ENCODE measurements at regions not wholly inside any gene's neighbourhood (a gene's known extent, or its start where the extent isn't known, plus 50 kb on each side); places are given as distances from the start of the nearest gene placed in this dataset.

DNA sequence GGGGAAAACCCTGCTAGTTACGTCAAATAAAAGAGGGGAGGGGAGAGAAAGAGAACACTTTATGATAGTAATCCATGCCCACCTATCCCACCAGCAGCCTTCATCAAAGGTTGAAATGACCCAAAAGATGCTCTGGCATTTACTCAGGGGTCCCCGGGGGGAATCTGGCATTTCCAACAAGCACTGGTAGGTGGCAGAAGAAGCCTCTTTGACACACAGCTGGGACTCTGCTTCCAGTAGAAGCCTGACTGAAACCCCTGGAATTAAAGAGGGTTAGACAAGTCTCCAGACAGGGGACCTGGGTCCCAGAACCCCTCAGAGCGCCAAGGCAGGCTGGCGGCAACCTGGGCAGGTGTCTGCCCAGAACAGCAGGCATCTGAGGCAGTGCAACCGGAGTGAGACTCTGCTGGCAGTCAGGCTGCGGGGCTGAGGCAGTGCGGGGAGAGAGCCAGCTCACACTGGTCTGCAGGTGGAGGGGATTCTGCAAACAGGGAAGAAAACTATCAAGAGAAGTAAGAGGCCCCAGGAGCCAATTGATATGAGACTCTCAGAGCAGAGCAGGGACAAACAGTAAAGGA is 85.0 kb upstream of the CAPRIN2 start:
- intact Hi-C loops (cut with DNase I): no loop called here
- DNase-seq: peak in 1 of 5 donors; percentile 31
- H3K9ac ChIP-seq (ENCODE audit: low read length in 3 of 3): no peak overlapping the region
- no peaks in the 10 kb centered on the region for H3K27me3 ChIP-seq (ENCODE audit: control insufficient read depth, insufficient read depth, low read length)
- no peak overlapping the region for H3K27ac ChIP-seq (ENCODE audit: low read depth in 2 of 2, low read length in 2 of 2)
- no peak overlapping the region for H3K4me3 ChIP-seq (ENCODE audit: low read length in 3 of 3)
- H3K36me3 ChIP-seq (ENCODE audit: control insufficient read depth in 2 of 3, insufficient read depth in 3 of 3, low read length in 3 of 3): no peaks in the 10 kb centered on the region
- FAIRE-seq: no peak
- H3K9me3 ChIP-seq (ENCODE audit: control insufficient read depth in 2 of 3, insufficient read depth in 1 of 3, low read length in 3 of 3): no peaks in the 10 kb centered on the region
- no peaks in the 10 kb centered on the region for H3K4me1 ChIP-seq (ENCODE audit: control insufficient read depth in 2 of 3, insufficient read depth in 2 of 3, low read depth in 1 of 3, low read length in 3 of 3)
- TF ChIP-seq, protein P1, sequence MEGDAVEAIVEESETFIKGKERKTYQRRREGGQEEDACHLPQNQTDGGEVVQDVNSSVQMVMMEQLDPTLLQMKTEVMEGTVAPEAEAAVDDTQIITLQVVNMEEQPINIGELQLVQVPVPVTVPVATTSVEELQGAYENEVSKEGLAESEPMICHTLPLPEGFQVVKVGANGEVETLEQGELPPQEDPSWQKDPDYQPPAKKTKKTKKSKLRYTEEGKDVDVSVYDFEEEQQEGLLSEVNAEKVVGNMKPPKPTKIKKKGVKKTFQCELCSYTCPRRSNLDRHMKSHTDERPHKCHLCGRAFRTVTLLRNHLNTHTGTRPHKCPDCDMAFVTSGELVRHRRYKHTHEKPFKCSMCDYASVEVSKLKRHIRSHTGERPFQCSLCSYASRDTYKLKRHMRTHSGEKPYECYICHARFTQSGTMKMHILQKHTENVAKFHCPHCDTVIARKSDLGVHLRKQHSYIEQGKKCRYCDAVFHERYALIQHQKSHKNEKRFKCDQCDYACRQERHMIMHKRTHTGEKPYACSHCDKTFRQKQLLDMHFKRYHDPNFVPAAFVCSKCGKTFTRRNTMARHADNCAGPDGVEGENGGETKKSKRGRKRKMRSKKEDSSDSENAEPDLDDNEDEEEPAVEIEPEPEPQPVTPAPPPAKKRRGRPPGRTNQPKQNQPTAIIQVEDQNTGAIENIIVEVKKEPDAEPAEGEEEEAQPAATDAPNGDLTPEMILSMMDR (IDR thresholded peaks at IDR 0.05; ENCODE audit: borderline replicate concordance, extremely low read depth, insufficient read depth): no peak

DNA sequence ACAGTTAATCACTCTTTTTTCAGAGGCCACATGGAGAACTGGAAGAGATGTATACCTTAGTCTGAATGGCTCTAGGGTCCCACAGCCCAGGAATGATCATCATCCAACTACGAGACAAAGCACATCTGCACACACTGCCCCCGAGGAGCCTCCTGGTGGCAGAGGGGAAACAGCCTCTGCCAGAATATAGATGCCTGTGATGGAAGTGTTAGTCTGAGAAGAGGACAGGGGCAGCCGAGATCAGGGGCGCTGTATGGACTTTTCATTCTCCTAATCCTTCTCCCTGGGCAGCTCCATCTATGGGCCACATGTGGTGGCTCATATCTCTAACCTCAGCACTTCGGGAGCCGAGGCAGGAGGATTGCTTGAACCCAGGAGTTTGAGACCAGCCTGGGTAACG is 82.8 kb upstream of the CAPRIN2 start:
- no peak for FAIRE-seq
- DNase-seq: no peak
- Histone ChIP-seq H3K9me3 (ENCODE audit: control insufficient read depth in 2 of 3, insufficient read depth in 1 of 3, low read length in 3 of 3) (no peaks in the 10 kb centered on the region), H3K36me3 (ENCODE audit: control insufficient read depth in 2 of 3, insufficient read depth in 3 of 3, low read length in 3 of 3) (no peaks in the 10 kb centered on the region), H3K27ac (ENCODE audit: low read depth in 2 of 2, low read length in 2 of 2) (no peak overlapping the region), H3K4me1 (ENCODE audit: control insufficient read depth in 2 of 3, insufficient read depth in 2 of 3, low read depth in 1 of 3, low read length in 3 of 3) (no peaks in the 10 kb centered on the region), H3K27me3 (ENCODE audit: control insufficient read depth, insufficient read depth, low read length) (no peaks in the 10 kb centered on the region), H3K4me3 (ENCODE audit: low read length in 3 of 3) (no peak overlapping the region), H3K9ac (ENCODE audit: low read length in 3 of 3) (no peak overlapping the region)
- intact Hi-C loops (cut with DNase I): no loop called here
- TF ChIP-seq, protein P1 (IDR thresholded peaks at IDR 0.05; ENCODE audit: borderline replicate concordance, extremely low read depth, insufficient read depth): no peak

DNA sequence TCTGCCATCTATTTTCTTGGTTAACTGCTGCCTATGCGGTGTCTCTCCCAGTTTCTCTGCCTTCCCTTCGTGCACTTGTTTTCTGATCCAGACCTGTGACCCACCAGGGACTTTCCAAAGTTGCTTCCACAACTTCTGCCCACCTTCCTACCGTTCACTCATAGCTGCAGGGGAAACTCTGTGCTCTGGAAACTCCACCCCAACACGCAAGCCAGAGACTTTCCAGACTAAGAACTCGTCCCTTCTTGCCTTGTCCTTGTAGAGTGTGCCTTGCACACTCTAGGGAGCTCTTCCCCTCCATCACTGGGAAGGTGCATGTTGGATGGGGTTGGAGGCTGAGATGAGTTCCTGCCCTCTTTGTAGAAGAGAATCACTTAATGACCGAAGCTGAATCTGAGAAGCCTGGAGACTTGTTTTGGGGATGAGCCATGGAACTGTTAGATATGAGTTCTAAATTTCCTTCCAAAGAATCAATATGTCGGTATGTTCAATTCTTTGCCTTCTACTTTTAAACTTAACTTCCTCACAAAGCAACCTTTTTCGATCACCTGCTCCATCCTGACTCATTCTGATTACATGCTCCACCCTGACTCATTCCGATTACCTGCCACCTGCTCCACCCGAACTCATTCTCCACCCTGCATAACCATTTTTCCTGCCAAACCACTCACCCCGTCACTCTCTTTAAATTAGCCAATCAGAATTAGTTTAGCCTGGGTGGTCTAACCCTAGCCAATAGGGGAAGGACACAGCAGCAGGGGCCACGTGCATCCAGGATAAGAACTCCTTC is 82.1 kb upstream of the CAPRIN2 start:
- no peaks in the 10 kb centered on the region for H3K9me3 ChIP-seq (ENCODE audit: control insufficient read depth in 2 of 3, insufficient read depth in 1 of 3, low read length in 3 of 3)
- no peaks in the 10 kb centered on the region for H3K27me3 ChIP-seq (ENCODE audit: control insufficient read depth, insufficient read depth, low read length)
- no peak overlapping the region for H3K27ac ChIP-seq (ENCODE audit: low read depth in 2 of 2, low read length in 2 of 2)
- FAIRE-seq (no peak), DNase-seq (peak in 1 of 5 donors; percentile 1)
- intact Hi-C loops (cut with DNase I): no loop called here
- H3K4me1 ChIP-seq (ENCODE audit: control insufficient read depth in 2 of 3, insufficient read depth in 2 of 3, low read depth in 1 of 3, low read length in 3 of 3): no peaks in the 10 kb centered on the region
- H3K4me3 ChIP-seq (ENCODE audit: low read length in 3 of 3): no peak overlapping the region
- TF ChIP-seq, protein P1 (IDR thresholded peaks at IDR 0.05; ENCODE audit: borderline replicate concordance, extremely low read depth, insufficient read depth): no peak
- H3K36me3 ChIP-seq (ENCODE audit: control insufficient read depth in 2 of 3, insufficient read depth in 3 of 3, low read length in 3 of 3): no peaks in the 10 kb centered on the region
- no peak overlapping the region for H3K9ac ChIP-seq (ENCODE audit: low read length in 3 of 3)

All from kidney (tissue), 13 donors.